SK-N-MC (cell line): ENCODE measurements at regions not wholly inside any gene's neighbourhood (a gene's known extent, or its start where the extent isn't known, plus 50 kb on each side); places are given as distances from the start of the nearest gene placed in this dataset.

Source experiments
- EZH2 ChIP-seq: fragments of 200-600 bp; sonication (generic); IDR thresholded peaks from one replicate; pipeline ENCODE4 v1.6.1; 2017; ENCODE audit warnings: antibody characterized with exemption
- FOXP2 ChIP-seq: optimal IDR thresholded peaks from 2 replicates; pipeline ENCODE3; 2011; ENCODE audit warnings: mild to moderate bottlenecking, moderate library complexity; ENCODE audit not compliant: insufficient read depth; ENCODE audit errors: extremely low read length, control extremely low read depth
- POLR2AphosphoS5 ChIP-seq: IDR thresholded peaks from 2 replicates; pipeline ENCODE4 v1.6.1; 2012; ENCODE audit warnings: mild to moderate bottlenecking, low read depth, low read length, borderline replicate concordance

DNA sequence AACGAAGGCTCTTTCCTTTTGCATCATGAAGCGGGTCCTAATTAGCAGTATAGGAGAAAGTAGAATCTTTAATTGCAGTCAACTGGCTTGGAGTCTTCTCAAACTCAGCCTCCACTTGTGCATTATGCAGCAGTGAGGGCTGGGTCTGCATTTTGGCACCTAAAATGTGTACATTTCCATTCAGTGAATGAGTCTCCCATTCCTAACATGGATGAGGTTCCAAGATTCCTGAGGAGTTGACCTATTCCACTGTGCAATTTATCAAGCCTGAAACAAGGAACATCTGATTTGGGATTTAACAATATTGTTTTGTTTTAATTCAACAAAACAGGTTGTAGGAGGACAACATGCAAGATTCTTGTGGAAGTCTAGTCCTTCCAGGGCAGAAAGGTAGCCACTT lies 171.8 kb upstream of the S1PR3 start:
- TF ChIP-seq POLR2AphosphoS5 (no peak), EZH2 (no peak), FOXP2 (no peak)
